Fibroblast of lung (primary cell): ENCODE measurements at regions not wholly inside any gene's neighbourhood (a gene's known extent, or its start where the extent isn't known, plus 50 kb on each side); places are given as distances from the start of the nearest gene placed in this dataset.

Experiments
- DNase-seq, 2 donors: peaks; one replicate each; pipeline versions ENCODE4 v3.0.0 to v3.0.0-alpha.2; 2010; ENCODE audit warnings: low read depth in 2 of 2
- H2AFZ ChIP-seq: 2 replicates; pipeline ENCODE4 v1.5.1; 2012; ENCODE audit warnings: low read length, control low read depth, inconsistent platforms
- H3K27ac ChIP-seq: 2 replicates; pipeline ENCODE4 v1.5.1; 2011; ENCODE audit warnings: low read length, control low read depth; ENCODE audit not compliant: insufficient read depth
- H3K27me3 ChIP-seq: 2 replicates; pipeline ENCODE4 v1.5.1; 2011; ENCODE audit warnings: mild to moderate bottlenecking, low read length; ENCODE audit not compliant: control insufficient read depth, insufficient read depth
- H3K36me3 ChIP-seq: 2 replicates; pipeline ENCODE4 v1.5.1; 2011; ENCODE audit warnings: low read length; ENCODE audit not compliant: control insufficient read depth, insufficient read depth
- H3K4me1 ChIP-seq: 2 replicates; pipeline ENCODE4 v1.5.1; 2011; ENCODE audit warnings: low read length; ENCODE audit not compliant: control insufficient read depth, insufficient read depth; ENCODE audit errors: extremely low read depth
- H3K4me2 ChIP-seq: 2 replicates; pipeline ENCODE4 v1.5.1; 2011; ENCODE audit warnings: low read length, control low read depth; ENCODE audit not compliant: insufficient read depth; ENCODE audit errors: extremely low read depth
- H3K4me3 ChIP-seq, 4 experiments: fragments of 200-600 bp in 1 of 4; sonication (generic) in 1 of 4; replicated peaks in 1 of 4; 2 replicates each; pipeline ENCODE4 v1.5.1; 2011 to 2016; ENCODE audit warnings: low read length in 4 of 4, low read depth in 3 of 4, mild to moderate bottlenecking in 3 of 4, control low read depth in 2 of 4, inconsistent platforms in 1 of 4, mixed read lengths in 1 of 4; ENCODE audit not compliant: insufficient read depth in 1 of 4; ENCODE audit errors: control extremely low read depth in 1 of 4
- H3K79me2 ChIP-seq: 2 replicates; pipeline ENCODE4 v1.5.1; 2012; ENCODE audit warnings: mild to moderate bottlenecking, low read length, inconsistent platforms; ENCODE audit not compliant: control insufficient read depth, insufficient read depth
- H3K9ac ChIP-seq: 2 replicates; pipeline ENCODE4 v1.5.1; 2011; ENCODE audit warnings: mild to moderate bottlenecking, low read length, control low read depth; ENCODE audit not compliant: insufficient read depth
- H3K9me3 ChIP-seq: 2 replicates; pipeline ENCODE4 v1.5.1; 2012; ENCODE audit warnings: low read depth, low read length; ENCODE audit not compliant: control insufficient read depth, insufficient read depth
- H4K20me1 ChIP-seq: 2 replicates; pipeline ENCODE4 v1.5.1; 2011; ENCODE audit warnings: low read length; ENCODE audit not compliant: control insufficient read depth, insufficient read depth; ENCODE audit errors: extremely low read depth
- CTCF ChIP-seq, 2 donors: IDR thresholded peaks in 1 of 2; conservative IDR thresholded peaks in 1 of 2; 1 replicate in 1 of 2; 2 replicates in 1 of 2; pipeline ENCODE4 v1.5.1; 2011 to 2012; ENCODE audit warnings: low read length in 2 of 2, control low read depth in 1 of 2, inconsistent platforms in 1 of 2, low read depth in 1 of 2, mild to moderate bottlenecking in 1 of 2
- EZH2 ChIP-seq: IDR thresholded peaks from 2 replicates; pipeline ENCODE4 v1.5.1; 2012; ENCODE audit warnings: low read length, control low read depth, mild to moderate bottlenecking; ENCODE audit errors: missing control alignments

GRCh38 chr1:29655945-29656850, 419.9 kb downstream of the PTPRU start:
- TF ChIP-seq CTCF (conservative IDR thresholded peaks at IDR 0.05 in 1 of 2, IDR thresholded peaks at IDR 0.05 in 1 of 2; ENCODE audit: low read depth in 1 of 2, low read length in 2 of 2) (peak; percentile 42 to 51), EZH2 (no peak)
- DNase-seq = no peak
- Histone ChIP-seq H3K79me2 (no peaks in the 10 kb centered on the region), H3K27ac (no peak overlapping the region), H3K9ac (no peak overlapping the region), H3K4me2 (no peak overlapping the region), H4K20me1 (no peaks in the 10 kb centered on the region), H3K27me3 (no peaks in the 10 kb centered on the region), H2AFZ (no peak overlapping the region), H3K4me3 (no peak overlapping the region), H3K9me3 (no peaks in the 10 kb centered on the region), H3K4me1 (no peaks in the 10 kb centered on the region), H3K36me3 (no peaks in the 10 kb centered on the region)

- no peaks in the 10 kb centered on the region for H3K36me3 ChIP-seq
- no peaks in the 10 kb centered on the region for H4K20me1 ChIP-seq
- no peak overlapping the region for H3K4me3 ChIP-seq
- H3K9me3 ChIP-seq = no peaks in the 10 kb centered on the region
- no peak overlapping the region for H3K27ac ChIP-seq
- no peak for DNase-seq
- H2AFZ ChIP-seq = no peak overlapping the region
- H3K27me3 ChIP-seq = no peaks in the 10 kb centered on the region
- no peak overlapping the region for H3K4me2 ChIP-seq
- TF ChIP-seq CTCF (conservative IDR thresholded peaks at IDR 0.05 in 1 of 2, IDR thresholded peaks at IDR 0.05 in 1 of 2; ENCODE audit: low read depth in 1 of 2, low read length in 2 of 2) (no peak), EZH2 (no peak)
- H3K79me2 ChIP-seq = no peaks in the 10 kb centered on the region
- no peaks in the 10 kb centered on the region for H3K4me1 ChIP-seq
- H3K9ac ChIP-seq = no peak overlapping the region
Observed at GRCh38 chr1:29655145-29655544, 418.8 kb downstream of the PTPRU start.

GRCh38 chr1:29653886-29654450, 417.6 kb downstream of the PTPRU start:
- Histone ChIP-seq H2AFZ (no peak overlapping the region), H3K27ac (no peak overlapping the region), H3K4me2 (no peak overlapping the region), H3K4me1 (no peaks in the 10 kb centered on the region), H3K9me3 (no peaks in the 10 kb centered on the region), H3K4me3 (no peak overlapping the region), H3K36me3 (no peaks in the 10 kb centered on the region), H3K27me3 (no peaks in the 10 kb centered on the region), H4K20me1 (no peaks in the 10 kb centered on the region), H3K79me2 (no peaks in the 10 kb centered on the region), H3K9ac (no peak overlapping the region)
- no peak for DNase-seq
- TF ChIP-seq EZH2 = no peak
- TF ChIP-seq CTCF (conservative IDR thresholded peaks at IDR 0.05 in 1 of 2, IDR thresholded peaks at IDR 0.05 in 1 of 2; ENCODE audit: low read depth in 1 of 2, low read length in 2 of 2) = no peak
